ENCODE measurements at regions not wholly inside any gene's neighbourhood (a gene's known extent, or its start where the extent isn't known, plus 50 kb on each side); places are given as distances from the start of the nearest gene placed in this dataset.
A peak's percentile ranks its signal among the peaks of the same experiment; 100 is the strongest.
"Not testable (repeated sequence)": the region's sequence is repeated elsewhere in the genome, so short reads cannot be mapped to it uniquely, and the experiment has no call there.

GRCh38 chr4:166153548-166153947, 280.5 kb downstream of the TLL1 start:
- Mint-ChIP-seq H3K27ac (no peak overlapping the region), H3K4me1 (ENCODE audit: low read depth in 2 of 2) (no peaks in the 10 kb centered on the region), H3K27me3 (no peaks in the 10 kb centered on the region), H3K9me3 (peaks cover 16 to 17% of the 10 kb centered on the region in 2 donors), H3K36me3 (ENCODE audit: insufficient read depth) (no peaks in the 10 kb centered on the region), H3K4me3 (no peak overlapping the region)
- no peak for ATAC-seq (replicated peaks)
- no peak for DNase-seq

- DNase-seq (no peak), ATAC-seq (replicated peaks) (no peak)
- Mint-ChIP-seq H3K27ac (no peak overlapping the region), H3K4me3 (no peak overlapping the region), H3K27me3 (no peaks in the 10 kb centered on the region), H3K4me1 (ENCODE audit: low read depth in 2 of 2) (no peaks in the 10 kb centered on the region), H3K9me3 (peaks cover 0 to 3% of the 10 kb centered on the region in 2 donors), H3K36me3 (ENCODE audit: insufficient read depth) (no peaks in the 10 kb centered on the region)
Measured at GRCh38 chr4:166162327-166162726, 289.3 kb downstream of the TLL1 start.

GRCh38 chr4:166165829-166166420, 292.9 kb downstream of the TLL1 start:
- Mint-ChIP-seq H3K4me3 (no peak overlapping the region), H3K27me3 (no peaks in the 10 kb centered on the region), H3K4me1 (ENCODE audit: low read depth in 2 of 2) (no peaks in the 10 kb centered on the region), H3K9me3 (no peaks in the 10 kb centered on the region), H3K36me3 (ENCODE audit: insufficient read depth) (no peaks in the 10 kb centered on the region), H3K27ac (no peak overlapping the region)
- ATAC-seq (replicated peaks) (peak; percentile 35), DNase-seq (no peak)

GRCh38 chr4:166169111-166169510, 296.1 kb downstream of the TLL1 start:
- no peak for DNase-seq
- H3K27ac Mint-ChIP-seq: no peak overlapping the region
- H3K36me3 Mint-ChIP-seq (ENCODE audit: insufficient read depth): no peaks in the 10 kb centered on the region
- H3K4me1 Mint-ChIP-seq (ENCODE audit: low read depth in 2 of 2): no peaks in the 10 kb centered on the region
- H3K4me3 Mint-ChIP-seq: no peak overlapping the region
- H3K27me3 Mint-ChIP-seq: no peaks in the 10 kb centered on the region
- ATAC-seq (replicated peaks): no peak
- peaks cover 0 to 2% of the 10 kb centered on the region in 2 donors for H3K9me3 Mint-ChIP-seq

- Mint-ChIP-seq H3K9me3 (peaks cover 0 to 2% of the 10 kb centered on the region in 2 donors), H3K27me3 (no peaks in the 10 kb centered on the region), H3K4me3 (no peak overlapping the region), H3K36me3 (ENCODE audit: insufficient read depth) (no peaks in the 10 kb centered on the region), H3K27ac (no peak overlapping the region), H3K4me1 (ENCODE audit: low read depth in 2 of 2) (no peaks in the 10 kb centered on the region)
- ATAC-seq (replicated peaks) (no peak), DNase-seq (no peak)
Measured at GRCh38 chr4:166172619-166173018, 299.6 kb downstream of the TLL1 start.

GRCh38 chr4:166174717-166175490, 301.9 kb downstream of the TLL1 start:
- Mint-ChIP-seq H3K9me3 (peaks cover 0 to 2% of the 10 kb centered on the region in 2 donors), H3K4me1 (ENCODE audit: low read depth in 2 of 2) (no peaks in the 10 kb centered on the region), H3K4me3 (no peak overlapping the region), H3K27ac (no peak overlapping the region), H3K36me3 (ENCODE audit: insufficient read depth) (no peaks in the 10 kb centered on the region), H3K27me3 (no peaks in the 10 kb centered on the region)
- DNase-seq: no peak
- no peak for ATAC-seq (replicated peaks)

GRCh38 chr4:166182145-166182544, 309.1 kb downstream of the TLL1 start:
- Mint-ChIP-seq H3K9me3 (peaks cover 13 to 20% of the 10 kb centered on the region in 2 donors), H3K36me3 (ENCODE audit: insufficient read depth) (no peaks in the 10 kb centered on the region), H3K27me3 (no peaks in the 10 kb centered on the region), H3K4me3 (no peak overlapping the region), H3K4me1 (ENCODE audit: low read depth in 2 of 2) (no peaks in the 10 kb centered on the region), H3K27ac (no peak overlapping the region)
- no peak for ATAC-seq (replicated peaks)
- DNase-seq: no peak

GRCh38 chr4:166195101-166195500, 322.1 kb downstream of the TLL1 start:
- H3K27me3 Mint-ChIP-seq: no peaks in the 10 kb centered on the region
- H3K36me3 Mint-ChIP-seq (ENCODE audit: insufficient read depth): no peaks in the 10 kb centered on the region
- no peaks in the 10 kb centered on the region for H3K4me1 Mint-ChIP-seq (ENCODE audit: low read depth in 2 of 2)
- ATAC-seq (replicated peaks): no peak
- no peak overlapping the region for H3K27ac Mint-ChIP-seq
- peaks cover 8 to 13% of the 10 kb centered on the region in 2 donors for H3K9me3 Mint-ChIP-seq
- H3K4me3 Mint-ChIP-seq: no peak overlapping the region
- DNase-seq: no peak

GRCh38 chr4:166197166-166197565, 324.1 kb downstream of the TLL1 start:
- H3K9me3 Mint-ChIP-seq: peaks cover 0 to 3% of the 10 kb centered on the region in 2 donors
- H3K4me1 Mint-ChIP-seq (ENCODE audit: low read depth in 2 of 2): no peaks in the 10 kb centered on the region
- DNase-seq (no peak), ATAC-seq (replicated peaks) (no peak)
- H3K27me3 Mint-ChIP-seq: no peaks in the 10 kb centered on the region
- H3K36me3 Mint-ChIP-seq (ENCODE audit: insufficient read depth): no peaks in the 10 kb centered on the region
- no peak overlapping the region for H3K27ac Mint-ChIP-seq
- H3K4me3 Mint-ChIP-seq: no peak overlapping the region

- DNase-seq: no peak
- Mint-ChIP-seq H3K9me3 (peaks cover 0 to 3% of the 10 kb centered on the region in 2 donors), H3K27ac (no peak overlapping the region), H3K27me3 (no peaks in the 10 kb centered on the region), H3K4me1 (ENCODE audit: low read depth in 2 of 2) (no peaks in the 10 kb centered on the region), H3K4me3 (no peak overlapping the region), H3K36me3 (ENCODE audit: insufficient read depth) (no peaks in the 10 kb centered on the region)
- ATAC-seq (replicated peaks): no peak
Measured at GRCh38 chr4:166198041-166198440, 325.0 kb downstream of the TLL1 start.

GRCh38 chr4:166198516-166199310, 325.7 kb downstream of the TLL1 start:
- peaks cover 0 to 3% of the 10 kb centered on the region in 2 donors for H3K9me3 Mint-ChIP-seq
- no peak for ATAC-seq (replicated peaks)
- DNase-seq: no peak
- H3K27ac Mint-ChIP-seq: no peak overlapping the region
- H3K4me3 Mint-ChIP-seq: no peak overlapping the region
- no peaks in the 10 kb centered on the region for H3K4me1 Mint-ChIP-seq (ENCODE audit: low read depth in 2 of 2)
- H3K36me3 Mint-ChIP-seq (ENCODE audit: insufficient read depth): no peaks in the 10 kb centered on the region
- no peaks in the 10 kb centered on the region for H3K27me3 Mint-ChIP-seq

GRCh38 chr4:166202991-166203390, 330.0 kb downstream of the TLL1 start:
- Mint-ChIP-seq H3K4me1 (ENCODE audit: low read depth in 2 of 2) (no peaks in the 10 kb centered on the region), H3K9me3 (peaks cover 0 to 2% of the 10 kb centered on the region in 2 donors), H3K4me3 (no peak overlapping the region), H3K36me3 (ENCODE audit: insufficient read depth) (no peaks in the 10 kb centered on the region), H3K27ac (no peak overlapping the region), H3K27me3 (no peaks in the 10 kb centered on the region)
- no peak for ATAC-seq (replicated peaks)
- no peak for DNase-seq

- DNase-seq; H3K4me3 Mint-ChIP-seq; H3K4me1 Mint-ChIP-seq (ENCODE audit: low read depth in 2 of 2); ATAC-seq (replicated peaks); H3K36me3 Mint-ChIP-seq (ENCODE audit: insufficient read depth); H3K27ac Mint-ChIP-seq; H3K27me3 Mint-ChIP-seq: not testable (repeated sequence)
- H3K9me3 Mint-ChIP-seq: peaks cover 12 to 14% of the 10 kb centered on the region in 2 donors
Measured at GRCh38 chr4:166212326-166212725, 339.3 kb downstream of the TLL1 start.
